ENCODE measurements at regions not wholly inside any gene's neighbourhood (a gene's known extent, or its start where the extent isn't known, plus 50 kb on each side); places are given as distances from the start of the nearest gene placed in this dataset.

- no peak overlapping the region for H2AFZ ChIP-seq (ENCODE audit: low read length)
- H4K20me1 ChIP-seq (ENCODE audit: control insufficient read depth, extremely low read depth, insufficient read depth, low read length): no peaks in the 10 kb centered on the region
- no peak overlapping the region for H3K4me2 ChIP-seq (ENCODE audit: extremely low read depth, insufficient read depth, low read length)
- no peak overlapping the region for H3K9ac ChIP-seq (ENCODE audit: insufficient read depth, low read length)
- DNase-seq (ENCODE audit: low read depth in 2 of 2): no peak
- H3K79me2 ChIP-seq (ENCODE audit: control insufficient read depth, insufficient read depth, low read length): no peaks in the 10 kb centered on the region
- TF ChIP-seq CTCF (conservative IDR thresholded peaks at IDR 0.05 in 1 of 2, IDR thresholded peaks at IDR 0.05 in 1 of 2; ENCODE audit: low read depth in 1 of 2, low read length in 2 of 2): no peak
- TF ChIP-seq EZH2 (IDR thresholded peaks at IDR 0.05; ENCODE audit: low read length, missing control alignments): no peak
- no peaks in the 10 kb centered on the region for H3K36me3 ChIP-seq (ENCODE audit: control insufficient read depth, insufficient read depth, low read length)
- H3K27ac ChIP-seq (ENCODE audit: insufficient read depth, low read length): no peak overlapping the region
- H3K4me1 ChIP-seq (ENCODE audit: control insufficient read depth, extremely low read depth, insufficient read depth, low read length): no peaks in the 10 kb centered on the region
- no peaks in the 10 kb centered on the region for H3K9me3 ChIP-seq (ENCODE audit: control insufficient read depth, insufficient read depth, low read depth, low read length)
- H3K4me3 ChIP-seq (replicated peaks in 1 of 4; ENCODE audit: control extremely low read depth in 1 of 4, insufficient read depth in 1 of 4, low read depth in 3 of 4, low read length in 4 of 4): no peak overlapping the region
- H3K27me3 ChIP-seq (ENCODE audit: control insufficient read depth, insufficient read depth, low read length): no peaks in the 10 kb centered on the region
Observed at GRCh38 chr18:28712172-28712571, 535.2 kb upstream of the CDH2 start.

- TF ChIP-seq EZH2 (IDR thresholded peaks at IDR 0.05; ENCODE audit: low read length, missing control alignments) (no peak), CTCF (conservative IDR thresholded peaks at IDR 0.05 in 1 of 2, IDR thresholded peaks at IDR 0.05 in 1 of 2; ENCODE audit: low read depth in 1 of 2, low read length in 2 of 2) (no peak)
- Histone ChIP-seq H2AFZ (ENCODE audit: low read length) (no peak overlapping the region), H3K4me1 (ENCODE audit: control insufficient read depth, extremely low read depth, insufficient read depth, low read length) (no peaks in the 10 kb centered on the region), H3K4me2 (ENCODE audit: extremely low read depth, insufficient read depth, low read length) (no peak overlapping the region), H3K27ac (ENCODE audit: insufficient read depth, low read length) (no peak overlapping the region), H3K36me3 (ENCODE audit: control insufficient read depth, insufficient read depth, low read length) (no peaks in the 10 kb centered on the region), H3K4me3 (replicated peaks in 1 of 4; ENCODE audit: control extremely low read depth in 1 of 4, insufficient read depth in 1 of 4, low read depth in 3 of 4, low read length in 4 of 4) (no peak overlapping the region), H3K27me3 (ENCODE audit: control insufficient read depth, insufficient read depth, low read length) (no peaks in the 10 kb centered on the region), H3K9me3 (ENCODE audit: control insufficient read depth, insufficient read depth, low read depth, low read length) (no peaks in the 10 kb centered on the region), H3K9ac (ENCODE audit: insufficient read depth, low read length) (no peak overlapping the region), H3K79me2 (ENCODE audit: control insufficient read depth, insufficient read depth, low read length) (no peaks in the 10 kb centered on the region), H4K20me1 (ENCODE audit: control insufficient read depth, extremely low read depth, insufficient read depth, low read length) (no peaks in the 10 kb centered on the region)
- no peak for DNase-seq (ENCODE audit: low read depth in 2 of 2)
Observed at GRCh38 chr18:28711096-28711495, 534.2 kb upstream of the CDH2 start.

- DNase-seq (ENCODE audit: low read depth in 2 of 2): no peak
- H3K27ac ChIP-seq (ENCODE audit: insufficient read depth, low read length): no peak overlapping the region
- no peaks in the 10 kb centered on the region for H3K36me3 ChIP-seq (ENCODE audit: control insufficient read depth, insufficient read depth, low read length)
- H3K9me3 ChIP-seq (ENCODE audit: control insufficient read depth, insufficient read depth, low read depth, low read length): no peaks in the 10 kb centered on the region
- H2AFZ ChIP-seq (ENCODE audit: low read length): no peak overlapping the region
- H3K79me2 ChIP-seq (ENCODE audit: control insufficient read depth, insufficient read depth, low read length): no peaks in the 10 kb centered on the region
- no peak overlapping the region for H3K9ac ChIP-seq (ENCODE audit: insufficient read depth, low read length)
- H3K4me2 ChIP-seq (ENCODE audit: extremely low read depth, insufficient read depth, low read length): no peak overlapping the region
- TF ChIP-seq CTCF (conservative IDR thresholded peaks at IDR 0.05 in 1 of 2, IDR thresholded peaks at IDR 0.05 in 1 of 2; ENCODE audit: low read depth in 1 of 2, low read length in 2 of 2) (no peak), EZH2 (IDR thresholded peaks at IDR 0.05; ENCODE audit: low read length, missing control alignments) (no peak)
- no peaks in the 10 kb centered on the region for H4K20me1 ChIP-seq (ENCODE audit: control insufficient read depth, extremely low read depth, insufficient read depth, low read length)
- H3K27me3 ChIP-seq (ENCODE audit: control insufficient read depth, insufficient read depth, low read length): no peaks in the 10 kb centered on the region
- no peaks in the 10 kb centered on the region for H3K4me1 ChIP-seq (ENCODE audit: control insufficient read depth, extremely low read depth, insufficient read depth, low read length)
- H3K4me3 ChIP-seq (replicated peaks in 1 of 4; ENCODE audit: control extremely low read depth in 1 of 4, insufficient read depth in 1 of 4, low read depth in 3 of 4, low read length in 4 of 4): no peak overlapping the region
Observed at GRCh38 chr18:28707006-28707405, 530.1 kb upstream of the CDH2 start.

All from fibroblast of lung (primary cell).